HG03342 (cell line): ENCODE measurements at regions not wholly inside any gene's neighbourhood (a gene's known extent, or its start where the extent isn't known, plus 50 kb on each side); places are given as distances from the start of the nearest gene placed in this dataset.

ENCODE experiments used
- ATAC-seq: cut with Tn5 transposase; IDR thresholded peaks from one replicate; pipeline ENCODE4 v1.9.1; 2021; ENCODE audit warnings: mild to moderate bottlenecking, moderate library complexity; ENCODE audit not compliant: unreplicated experiment

DNA sequence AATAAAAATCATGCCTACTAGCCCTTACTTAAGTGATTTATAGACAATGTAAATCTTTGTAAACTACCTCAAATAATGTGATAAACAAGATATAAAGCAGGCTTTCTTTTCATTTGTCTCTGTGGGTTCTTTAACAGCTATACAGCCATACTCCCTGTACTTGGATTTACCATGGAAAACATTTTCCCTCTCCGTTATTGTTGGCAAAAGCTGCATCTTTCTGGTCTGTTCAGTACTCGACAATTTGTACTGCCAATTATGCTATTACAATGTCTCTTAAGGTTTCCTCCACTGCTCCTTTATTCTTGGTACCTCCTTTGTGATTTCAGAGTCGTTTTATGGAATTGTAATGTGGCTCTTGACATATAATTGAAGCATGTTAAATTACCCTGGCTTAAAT, 426.3 kb upstream of the PKDCC start:
- ATAC-seq, result no peak

DNA sequence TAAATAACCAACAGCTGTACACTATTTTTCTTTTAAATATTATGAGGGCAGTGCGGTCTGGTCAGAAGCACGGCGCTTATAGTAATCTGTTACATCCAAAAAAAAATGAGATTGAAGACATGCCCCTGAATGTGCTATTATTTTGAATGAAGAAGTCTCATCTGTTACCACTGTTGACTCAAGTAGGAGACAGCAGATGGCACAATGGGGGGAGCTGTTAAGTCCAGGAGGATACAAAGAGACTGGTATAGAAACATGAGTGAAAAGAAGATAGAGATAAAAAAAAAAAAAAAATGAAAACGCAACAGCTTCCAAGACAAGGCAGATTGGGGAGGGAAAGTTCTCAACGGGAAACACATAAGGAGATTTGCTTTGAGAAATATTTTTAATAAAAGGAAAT, 425.5 kb upstream of the PKDCC start:
- no peak for ATAC-seq

DNA sequence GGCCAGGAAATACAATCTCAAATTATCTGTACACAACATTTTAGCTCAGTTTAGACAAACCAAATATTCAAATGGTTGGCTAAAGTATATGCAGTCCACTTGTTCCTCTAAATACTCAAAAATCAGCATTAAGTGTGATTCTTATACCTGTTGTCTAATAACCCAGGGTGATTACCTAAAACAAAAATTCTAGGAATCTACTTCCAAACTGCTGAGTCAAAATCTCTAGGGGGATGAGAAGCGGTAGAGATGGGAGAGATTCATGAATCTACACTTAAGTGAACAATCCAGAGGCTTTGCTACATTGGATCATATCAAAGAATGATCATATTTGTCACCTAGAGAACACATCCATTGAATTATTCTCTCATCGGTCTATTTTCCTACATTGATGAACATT, 420.9 kb upstream of the PKDCC start:
- ATAC-seq, result no peak

DNA sequence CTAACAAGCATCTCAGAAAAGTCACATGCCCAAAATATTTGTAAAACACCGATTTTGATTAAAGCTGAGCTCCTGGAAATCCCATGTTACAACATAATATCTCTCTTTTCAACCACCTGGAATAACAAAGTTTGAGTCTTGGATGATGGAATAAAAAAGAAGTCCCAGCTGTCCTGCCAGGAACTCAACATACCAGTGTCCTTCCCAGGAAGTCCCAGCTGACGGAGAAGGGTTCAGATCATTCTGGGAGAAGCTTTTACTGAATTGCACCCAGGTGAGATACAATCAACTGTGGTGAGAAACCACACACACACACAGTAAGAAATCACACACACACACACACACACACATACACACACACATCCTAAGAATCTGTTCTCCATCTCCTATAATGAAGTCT, 413.1 kb upstream of the PKDCC start:
- ATAC-seq, result no peak

DNA sequence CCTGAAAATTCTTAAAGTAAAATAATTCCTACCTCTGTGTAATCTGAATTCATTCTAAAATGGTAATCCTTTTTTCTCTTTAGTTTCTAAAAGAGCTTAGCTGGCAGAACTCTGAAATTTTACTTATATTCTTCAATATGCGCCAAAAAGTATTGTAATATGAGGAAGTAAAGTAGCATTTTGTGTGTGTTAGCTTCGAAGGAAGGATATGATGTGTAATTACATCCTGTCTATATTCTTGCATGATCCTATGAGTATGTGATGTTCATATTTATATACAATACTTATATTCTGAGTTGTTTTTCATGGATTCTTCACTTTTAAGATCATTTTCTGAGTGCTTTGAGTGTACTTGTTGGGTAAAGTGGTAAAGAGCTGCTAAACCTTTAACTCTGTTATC, 402.9 kb upstream of the PKDCC start:
- ATAC-seq, result no peak

DNA sequence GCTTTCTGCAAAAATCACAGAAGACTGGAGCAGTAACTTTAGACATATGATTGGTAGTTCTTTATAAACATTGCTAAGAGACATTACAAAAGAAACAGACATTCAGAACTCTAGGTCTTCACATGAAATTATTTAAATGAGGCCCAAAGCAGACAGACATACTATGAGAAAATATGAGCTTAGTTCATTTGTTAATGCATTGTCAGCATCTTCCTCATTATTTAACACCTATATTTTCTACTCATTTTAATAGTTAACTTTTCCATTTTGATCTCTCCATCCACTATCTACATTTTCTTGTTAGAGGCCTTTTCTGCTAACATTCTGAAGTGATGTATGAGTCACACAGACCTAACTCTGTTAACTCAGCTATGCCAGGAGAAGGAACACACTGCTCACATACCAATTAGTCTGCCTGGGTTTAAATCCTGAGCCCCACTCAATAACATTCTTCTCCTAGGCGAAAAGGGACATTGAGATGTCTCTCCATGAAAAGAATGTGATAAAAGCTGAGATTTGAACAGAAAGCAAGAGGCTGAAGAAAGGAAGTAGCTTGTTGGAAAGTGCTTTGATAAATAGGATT, 400.3 kb upstream of the PKDCC start:
- ATAC-seq, result no peak

DNA sequence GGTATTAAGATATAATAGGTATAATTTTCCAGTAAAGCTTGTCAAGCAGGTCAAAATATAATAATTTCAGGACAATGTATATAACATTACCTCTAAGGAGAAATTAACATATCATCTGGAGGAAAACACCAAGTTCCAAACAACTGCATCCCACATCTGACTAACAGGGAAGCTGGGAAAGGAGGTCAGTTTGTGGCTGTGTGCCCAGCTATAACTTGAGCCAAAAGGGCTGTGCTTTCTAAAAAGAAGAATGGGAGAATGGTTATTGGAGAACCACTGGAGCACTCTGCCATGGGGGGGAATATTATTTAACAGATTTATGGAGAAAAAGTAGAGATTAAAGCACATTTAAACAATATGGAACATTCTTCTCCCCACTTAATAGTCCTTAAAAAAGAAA, 390.6 kb upstream of the PKDCC start:
- ATAC-seq, result no peak

DNA sequence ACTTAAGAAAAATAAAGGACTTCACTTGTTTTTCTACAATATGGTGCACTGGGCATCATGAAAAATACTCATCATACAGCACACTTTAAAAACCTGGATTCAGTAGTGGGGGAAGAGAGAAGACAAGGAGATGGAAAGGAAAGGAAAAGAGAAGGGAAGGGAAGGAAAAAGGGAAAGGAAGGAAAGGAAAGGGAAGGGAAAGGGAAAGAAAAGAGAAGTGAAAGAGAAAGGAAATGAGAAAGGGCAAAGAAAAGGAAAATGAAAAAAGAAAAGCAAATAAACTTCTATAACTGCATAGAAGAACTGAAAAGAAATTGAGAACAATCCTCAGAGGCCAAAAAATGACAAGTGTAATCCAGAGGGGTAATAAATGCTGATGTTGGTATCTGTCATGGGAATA, 388.1 kb upstream of the PKDCC start:
- no peak for ATAC-seq

DNA sequence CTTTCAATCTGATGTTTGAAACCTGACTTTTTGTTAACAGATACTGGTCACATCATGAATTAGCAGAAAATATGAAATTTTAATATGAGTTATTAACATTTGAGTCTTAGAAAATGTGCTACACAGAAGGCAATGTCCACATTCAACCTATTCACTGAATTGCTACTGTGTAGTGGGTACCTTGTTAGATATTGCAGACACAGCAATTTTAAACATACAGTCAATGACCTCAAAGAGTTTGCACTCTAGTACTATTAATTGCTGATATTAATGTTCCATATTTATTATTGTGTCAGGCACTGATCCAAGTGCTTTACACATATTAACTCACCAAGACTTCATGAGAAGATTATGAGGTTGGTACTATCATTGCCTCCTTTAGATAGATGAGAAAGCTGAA, 385.4 kb upstream of the PKDCC start:
- no peak for ATAC-seq

DNA sequence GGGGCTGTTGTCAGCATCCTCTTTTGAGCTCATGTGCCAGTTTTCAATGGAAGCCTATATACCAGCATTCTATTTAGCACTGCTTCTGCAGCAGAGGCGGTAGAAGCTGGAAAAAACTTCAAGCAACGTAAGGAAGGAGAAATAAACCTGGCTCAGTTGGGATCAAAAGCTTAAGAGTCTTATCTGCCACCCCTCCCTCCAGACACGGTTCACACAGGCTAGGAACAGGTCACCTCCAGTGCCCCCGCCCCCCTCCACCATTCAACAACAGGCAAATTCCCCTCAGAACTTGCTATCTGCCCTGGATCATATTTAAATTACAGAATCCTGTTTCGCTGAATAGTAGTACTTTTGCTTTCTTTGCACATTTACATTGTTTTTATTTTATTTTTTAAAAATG, 384.8 kb upstream of the PKDCC start:
- no peak for ATAC-seq

DNA sequence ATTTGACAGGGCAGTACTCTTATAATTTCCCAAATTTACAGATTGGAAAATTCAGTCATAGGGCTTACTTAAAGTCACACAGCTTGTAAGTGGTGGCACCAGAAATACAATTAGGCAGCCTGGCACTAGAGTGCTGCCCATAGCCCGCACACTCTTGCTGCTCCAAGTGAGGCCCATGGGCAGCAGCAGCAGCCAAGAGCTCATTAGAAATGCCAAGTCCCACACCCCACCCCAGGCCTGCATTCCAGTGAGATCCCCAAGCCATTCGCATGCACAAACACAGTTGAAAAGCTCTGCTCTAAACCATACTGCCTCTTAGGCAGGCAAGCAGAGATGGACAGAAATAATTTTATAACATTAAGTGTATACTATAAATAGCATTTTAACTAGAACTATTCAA, 379.3 kb upstream of the PKDCC start:
- no peak for ATAC-seq

DNA sequence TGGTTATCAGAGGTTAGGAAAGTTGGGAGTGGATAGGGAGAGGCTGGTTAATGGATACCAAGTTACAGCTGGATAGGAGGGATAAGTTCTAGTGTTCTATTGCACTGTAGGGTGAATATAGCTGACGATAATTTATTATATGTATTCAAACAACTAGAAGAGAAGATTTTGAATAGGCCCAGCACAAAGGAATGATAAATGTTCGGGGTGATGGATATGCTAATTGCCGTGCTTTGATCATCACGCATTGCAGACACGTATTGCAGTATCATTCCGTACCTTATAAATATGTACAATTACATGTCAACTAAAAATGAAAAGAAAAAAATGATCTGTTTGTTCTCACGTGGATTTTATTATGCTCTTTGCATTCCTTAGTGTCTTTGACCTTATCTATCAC, 369.2 kb upstream of the PKDCC start:
- ATAC-seq, result no peak

DNA sequence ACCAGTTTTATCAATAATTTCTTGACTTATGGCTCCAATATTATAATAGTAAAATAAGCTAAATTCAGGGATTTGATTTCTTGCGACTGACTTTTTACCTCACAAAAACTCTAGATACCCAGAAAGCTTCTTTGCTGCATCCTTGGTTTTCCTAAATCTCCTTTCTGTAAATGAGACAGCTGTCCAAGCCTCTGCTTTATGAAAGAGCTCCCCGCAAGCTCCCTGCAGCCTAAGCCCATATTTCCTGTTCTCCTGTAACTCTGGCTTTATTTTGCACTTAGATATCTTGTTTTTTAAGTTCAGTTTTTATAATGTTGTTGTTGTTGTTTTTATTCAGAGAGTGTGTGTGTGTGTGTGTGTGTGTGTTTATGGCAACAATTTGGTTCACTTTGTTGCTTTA, 361.7 kb upstream of the PKDCC start:
- ATAC-seq, result no peak

DNA sequence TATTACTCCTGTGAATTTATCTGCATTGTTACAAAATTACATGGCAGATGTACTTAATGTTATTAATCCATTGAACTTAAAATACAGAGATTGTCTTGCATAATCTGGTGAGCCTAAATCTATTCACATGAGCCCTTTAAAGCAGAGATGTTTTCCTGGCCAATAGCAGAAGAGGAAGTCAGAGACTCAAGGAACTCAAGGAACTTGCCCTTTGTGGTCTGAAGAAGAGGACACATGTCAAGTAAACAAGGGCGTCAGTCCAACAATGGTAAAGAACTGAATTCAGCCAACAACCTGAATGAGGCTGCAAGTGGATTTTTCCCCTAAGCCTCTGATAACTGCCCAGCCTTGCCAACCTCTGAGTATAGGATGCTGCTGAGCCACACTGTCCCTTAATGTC, 356.3 kb upstream of the PKDCC start:
- no peak for ATAC-seq

DNA sequence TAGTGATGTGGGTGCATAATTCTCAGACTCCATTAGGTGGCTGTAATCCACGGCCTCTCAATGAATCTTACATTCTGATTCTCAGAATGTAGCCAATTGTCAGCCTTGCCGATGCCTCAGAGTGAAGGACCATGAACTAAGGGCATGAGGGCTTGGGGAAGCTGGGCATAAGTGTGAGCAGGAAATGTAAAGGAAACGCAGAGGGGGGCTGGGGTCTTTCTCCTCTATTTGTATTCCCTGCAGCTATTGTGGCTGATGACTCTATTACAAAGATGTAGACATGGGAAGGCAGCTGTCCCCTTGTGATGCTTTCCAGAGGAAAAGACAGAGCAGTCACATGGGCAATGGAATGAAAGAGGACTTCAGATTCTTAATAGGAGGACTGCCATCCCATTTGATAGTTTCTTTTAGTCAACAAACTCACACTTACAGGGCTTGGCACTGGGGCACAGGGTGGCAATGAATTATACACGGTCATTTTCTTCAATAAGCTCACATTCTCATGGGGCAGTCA, 353.2 kb upstream of the PKDCC start:
- ATAC-seq, result no peak

DNA sequence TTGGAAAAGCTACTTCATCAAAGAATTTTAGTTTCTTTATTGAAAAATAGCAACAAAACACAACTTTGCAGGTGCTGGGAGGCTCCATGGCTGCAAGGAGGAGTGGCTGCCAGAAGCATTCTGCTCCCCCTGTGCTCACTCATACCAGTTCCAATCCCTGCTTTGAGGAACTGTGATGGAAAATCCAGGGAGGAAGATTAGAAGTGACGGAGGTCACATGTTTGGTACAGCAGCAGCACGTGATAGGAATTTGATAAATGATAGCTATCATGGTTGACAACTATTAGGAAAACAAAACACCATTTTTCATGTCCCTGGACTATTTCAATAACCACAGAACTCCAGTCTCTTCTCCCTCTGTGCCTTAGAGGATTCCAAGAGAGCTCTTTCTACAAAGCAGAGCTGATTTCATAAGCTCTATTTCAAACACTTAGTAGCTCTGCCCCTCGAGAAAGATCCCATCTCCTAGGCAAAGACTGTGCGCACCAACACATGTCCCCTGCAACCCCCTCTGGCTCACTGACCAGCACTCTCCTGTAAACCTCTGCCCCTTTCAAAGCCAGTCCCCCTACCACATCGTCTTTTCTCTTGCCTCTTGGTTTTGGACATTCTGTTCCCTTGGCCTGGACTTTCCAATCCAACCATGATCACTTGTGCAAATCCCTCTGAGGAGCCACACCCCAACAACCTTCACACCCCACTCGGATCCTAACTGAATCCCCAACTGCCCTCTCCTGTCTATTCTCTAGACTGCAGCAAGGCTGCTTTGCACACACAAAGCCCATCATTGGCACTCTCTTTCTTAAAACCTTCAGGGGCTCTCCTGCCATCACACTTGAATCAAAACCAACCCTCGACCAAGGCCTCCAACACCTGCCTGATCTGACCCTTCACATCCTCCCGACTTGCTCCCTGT, 352.4 kb upstream of the PKDCC start:
- ATAC-seq, result no peak

DNA sequence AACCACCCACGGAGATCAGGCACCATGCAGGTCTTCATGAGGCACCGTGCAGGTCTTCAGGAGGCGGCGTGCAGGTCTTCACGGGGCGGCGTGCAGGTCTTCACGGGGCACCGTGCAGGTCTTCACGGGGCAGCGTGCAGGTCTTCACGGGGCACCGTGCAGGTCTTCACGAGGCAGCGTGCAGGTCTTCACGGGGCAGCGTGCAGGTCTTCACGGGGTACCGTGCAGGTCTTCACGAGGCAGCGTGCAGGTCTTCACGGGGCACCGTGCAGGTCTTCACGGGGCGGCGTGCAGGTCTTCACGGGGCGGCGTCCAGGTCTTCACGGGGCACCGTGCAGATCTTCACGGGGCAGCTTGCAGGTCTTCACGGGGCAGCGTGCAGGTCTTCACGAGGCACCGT, 350.4 kb upstream of the PKDCC start:
- ATAC-seq, result no peak

DNA sequence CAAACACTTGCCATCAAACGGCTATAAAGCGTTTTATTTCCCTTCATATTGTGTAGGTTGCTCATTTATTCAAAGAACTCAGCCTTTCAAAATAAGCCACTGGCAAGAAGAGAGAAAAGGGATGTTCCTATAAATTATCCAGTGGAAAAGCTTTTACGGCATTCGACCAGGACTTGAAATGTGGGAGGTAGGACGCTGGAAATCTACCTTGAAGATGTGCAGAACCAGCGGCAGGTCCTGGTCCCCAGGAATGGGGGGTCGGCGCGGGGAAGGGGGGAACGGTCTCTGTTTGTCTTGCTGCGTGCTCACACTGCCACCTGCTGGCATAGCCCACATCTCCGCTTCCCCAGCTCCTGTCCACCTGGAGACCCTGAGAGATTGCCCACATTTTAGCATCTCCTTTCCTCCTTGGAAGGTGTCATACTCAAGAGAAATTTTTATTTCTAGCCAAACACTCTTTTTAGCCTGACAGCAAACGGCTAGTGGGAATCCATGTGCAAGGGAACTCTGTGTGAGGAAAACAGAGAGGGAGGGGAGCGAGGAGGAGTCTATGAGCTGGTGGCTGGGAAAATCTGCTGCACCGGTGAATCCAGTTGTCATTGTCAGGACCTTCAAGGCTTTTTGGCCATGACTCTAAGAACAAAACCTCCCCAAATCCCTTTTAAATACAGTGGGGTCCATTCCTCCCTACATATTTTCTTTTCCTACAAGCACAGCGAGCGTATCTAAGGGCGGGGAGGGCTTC, 349.0 kb upstream of the PKDCC start:
- ATAC-seq, result no peak

DNA sequence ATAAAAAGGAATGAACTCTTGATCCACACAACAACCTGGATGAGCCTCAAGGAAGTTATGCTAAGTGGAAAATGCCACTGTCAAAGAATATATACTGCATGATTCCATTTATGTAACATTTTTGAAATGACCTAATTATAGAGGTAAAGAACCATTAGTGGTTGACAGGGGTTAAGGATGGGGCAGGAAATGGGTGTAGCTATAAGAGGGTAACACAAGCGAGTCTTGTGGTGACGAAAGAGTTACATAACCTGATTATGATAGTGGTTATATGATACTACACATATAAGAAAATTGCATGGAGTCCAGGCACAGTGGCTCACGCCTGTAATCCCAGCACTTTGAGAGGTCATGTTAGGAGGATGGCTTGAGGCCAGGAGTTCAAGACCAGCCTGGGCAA, 346.6 kb upstream of the PKDCC start:
- no peak for ATAC-seq

DNA sequence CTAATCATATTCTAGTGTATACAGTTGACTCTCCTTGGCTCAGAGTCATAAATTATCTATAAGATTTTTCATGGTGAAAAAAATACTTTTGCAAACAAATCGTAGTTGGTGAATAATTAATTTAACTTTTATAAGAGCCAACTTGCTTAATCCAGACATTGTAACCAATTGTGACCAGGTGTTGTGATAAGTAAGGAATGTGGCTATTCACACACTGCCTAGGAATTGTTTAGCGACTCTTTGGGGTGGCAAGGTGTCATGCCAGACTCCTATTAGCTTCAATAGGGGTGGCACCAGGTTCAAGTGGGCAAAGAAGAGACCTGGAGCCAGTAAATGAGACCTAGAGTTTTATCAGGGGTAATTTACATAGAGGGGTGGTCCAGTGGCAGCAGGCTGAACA, 344.7 kb upstream of the PKDCC start:
- ATAC-seq, result no peak

DNA sequence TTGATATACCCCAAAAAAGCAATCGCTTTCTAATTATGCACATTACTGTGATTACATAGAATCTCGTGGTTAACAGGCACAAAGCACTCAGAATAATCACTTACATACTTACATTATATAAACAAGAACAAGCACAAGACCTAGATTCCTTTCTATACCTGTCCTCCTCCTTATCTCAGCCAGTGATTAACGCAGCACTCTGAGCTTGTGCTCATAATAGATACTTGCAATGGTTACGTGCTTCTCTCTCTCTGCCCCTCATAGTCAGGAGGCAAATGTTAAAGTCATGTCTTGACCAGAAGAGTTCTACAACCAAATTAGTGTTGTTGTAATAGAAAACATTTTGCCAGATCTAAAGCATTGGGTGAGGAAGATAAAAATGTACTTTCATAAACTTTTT, 342.2 kb upstream of the PKDCC start:
- no peak for ATAC-seq

DNA sequence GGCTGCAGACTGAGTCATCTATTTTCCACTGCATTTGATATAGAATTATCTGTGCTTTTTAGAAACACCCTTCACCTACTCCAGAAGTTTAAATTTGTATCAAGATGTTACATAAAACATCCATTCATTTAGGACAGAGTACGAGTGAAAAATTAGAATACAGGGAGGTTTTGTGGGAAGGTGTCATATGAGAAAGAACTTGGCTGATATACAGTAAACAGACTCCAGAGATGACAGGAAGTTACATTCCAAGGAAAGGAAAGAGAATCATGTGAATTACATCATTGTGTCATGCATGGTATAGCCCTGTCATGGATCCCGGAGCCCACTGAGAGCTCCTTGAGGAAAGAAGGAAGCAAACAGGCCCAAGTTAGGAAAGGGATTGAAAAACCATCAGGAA, 341.5 kb upstream of the PKDCC start:
- no peak for ATAC-seq
